Vagina (tissue), 2 donors: ENCODE measurements at regions not wholly inside any gene's neighbourhood (a gene's known extent, or its start where the extent isn't known, plus 50 kb on each side); places are given as distances from the start of the nearest gene placed in this dataset.

Source experiments
- POLR2A ChIP-seq, 2 donors: fragments of 450-650 bp; IDR thresholded peaks; one replicate each; pipeline ENCODE4 v1.6.1; 2017; ENCODE audit warnings: antibody characterized with exemption in 2 of 2, mild to moderate bottlenecking in 2 of 2, moderate library complexity in 2 of 2
- POLR2AphosphoS5 ChIP-seq, 2 donors: sonication (generic); formaldehyde crosslinking; IDR thresholded peaks; one replicate each; pipeline ENCODE4 v1.9.0; 2017; ENCODE audit warnings: antibody characterized with exemption in 2 of 2, mild to moderate bottlenecking in 2 of 2, low read depth in 1 of 2; ENCODE audit not compliant: insufficient read depth in 1 of 2
- TF ChIP-seq, protein P1 (sequence below), 3 experiments: fragments of 450-650 bp in 2 of 3; fragments of 200-600 bp in 1 of 3; sonication (generic) in 1 of 3; IDR thresholded peaks; one replicate each; pipeline ENCODE4 v1.5.1; 2017 to 2019; ENCODE audit warnings: antibody characterized with exemption in 3 of 3, mild to moderate bottlenecking in 2 of 3, moderate library complexity in 2 of 3

DNA sequence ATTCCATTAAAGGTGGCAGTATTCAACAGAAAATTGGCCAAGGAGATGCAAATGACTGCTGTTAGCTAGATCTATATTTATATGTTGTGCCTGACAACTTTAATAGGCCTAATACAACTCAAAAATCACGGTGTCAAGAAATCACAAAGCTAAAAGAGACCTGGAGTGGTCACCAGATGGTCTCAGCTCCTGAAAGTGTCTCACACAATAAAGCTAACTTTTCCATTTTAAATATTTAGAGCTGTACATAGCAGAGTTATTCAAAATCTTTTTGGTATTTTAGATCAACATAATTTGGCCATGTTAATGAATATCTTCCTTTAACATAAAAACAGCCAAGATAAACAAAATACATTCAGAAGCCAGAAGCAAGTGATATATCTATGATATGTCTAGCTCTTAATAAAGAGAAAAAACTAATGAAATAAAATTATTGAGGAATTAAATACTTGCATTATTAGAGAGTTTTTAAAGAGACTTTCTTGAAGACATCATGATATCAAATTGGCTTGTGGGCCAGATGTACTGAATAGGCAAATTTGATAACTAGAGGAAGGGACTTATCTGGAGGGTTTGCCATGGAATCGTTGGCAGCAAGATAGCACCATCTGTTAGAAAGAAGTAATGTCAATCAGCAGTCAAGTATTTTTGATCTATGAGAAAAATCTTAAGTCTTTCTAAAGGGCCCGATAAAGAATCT, 84.9 kb upstream of the SCAF8 start:
- TF ChIP-seq, protein P1, sequence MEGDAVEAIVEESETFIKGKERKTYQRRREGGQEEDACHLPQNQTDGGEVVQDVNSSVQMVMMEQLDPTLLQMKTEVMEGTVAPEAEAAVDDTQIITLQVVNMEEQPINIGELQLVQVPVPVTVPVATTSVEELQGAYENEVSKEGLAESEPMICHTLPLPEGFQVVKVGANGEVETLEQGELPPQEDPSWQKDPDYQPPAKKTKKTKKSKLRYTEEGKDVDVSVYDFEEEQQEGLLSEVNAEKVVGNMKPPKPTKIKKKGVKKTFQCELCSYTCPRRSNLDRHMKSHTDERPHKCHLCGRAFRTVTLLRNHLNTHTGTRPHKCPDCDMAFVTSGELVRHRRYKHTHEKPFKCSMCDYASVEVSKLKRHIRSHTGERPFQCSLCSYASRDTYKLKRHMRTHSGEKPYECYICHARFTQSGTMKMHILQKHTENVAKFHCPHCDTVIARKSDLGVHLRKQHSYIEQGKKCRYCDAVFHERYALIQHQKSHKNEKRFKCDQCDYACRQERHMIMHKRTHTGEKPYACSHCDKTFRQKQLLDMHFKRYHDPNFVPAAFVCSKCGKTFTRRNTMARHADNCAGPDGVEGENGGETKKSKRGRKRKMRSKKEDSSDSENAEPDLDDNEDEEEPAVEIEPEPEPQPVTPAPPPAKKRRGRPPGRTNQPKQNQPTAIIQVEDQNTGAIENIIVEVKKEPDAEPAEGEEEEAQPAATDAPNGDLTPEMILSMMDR (IDR thresholded peaks at IDR 0.05), result no peak
- TF ChIP-seq POLR2A (IDR thresholded peaks at IDR 0.05), result no peak
- no peak for TF ChIP-seq POLR2AphosphoS5 (IDR thresholded peaks at IDR 0.05; ENCODE audit: insufficient read depth in 1 of 2, low read depth in 1 of 2)
